Bronchial epithelial cell (primary cell): ENCODE measurements at regions not wholly inside any gene's neighbourhood (a gene's known extent, or its start where the extent isn't known, plus 50 kb on each side); places are given as distances from the start of the nearest gene placed in this dataset.

Experiments
- DNase-seq: peaks from one replicate; pipeline ENCODE4 v3.0.0-alpha.2; 2010; ENCODE audit warnings: low read depth
- FAIRE-seq: peaks from 2 replicates; lab custom pipeline; 2011; peaks lifted over from hg19 to GRCh38; lab: Jason Lieb, UNC
- H3K27me3 ChIP-seq: 2 replicates; pipeline ENCODE4 v1.5.1; 2011; ENCODE audit warnings: low read length; ENCODE audit not compliant: control insufficient read depth, insufficient read depth
- H3K36me3 ChIP-seq: 2 replicates; pipeline ENCODE4 v1.5.1; 2011; ENCODE audit warnings: low read length; ENCODE audit not compliant: control insufficient read depth, insufficient read depth
- H3K4me3 ChIP-seq: 2 replicates; pipeline ENCODE4 v1.5.1; 2011; ENCODE audit warnings: mild to moderate bottlenecking, low read depth, low read length, control low read depth
- TF ChIP-seq, protein P1 (sequence below): IDR thresholded peaks from 2 replicates; pipeline ENCODE4 v1.5.1; 2011; ENCODE audit warnings: mild to moderate bottlenecking, moderate library complexity, low read length, control low read depth, inconsistent platforms; ENCODE audit not compliant: insufficient read depth, severe bottlenecking

DNA sequence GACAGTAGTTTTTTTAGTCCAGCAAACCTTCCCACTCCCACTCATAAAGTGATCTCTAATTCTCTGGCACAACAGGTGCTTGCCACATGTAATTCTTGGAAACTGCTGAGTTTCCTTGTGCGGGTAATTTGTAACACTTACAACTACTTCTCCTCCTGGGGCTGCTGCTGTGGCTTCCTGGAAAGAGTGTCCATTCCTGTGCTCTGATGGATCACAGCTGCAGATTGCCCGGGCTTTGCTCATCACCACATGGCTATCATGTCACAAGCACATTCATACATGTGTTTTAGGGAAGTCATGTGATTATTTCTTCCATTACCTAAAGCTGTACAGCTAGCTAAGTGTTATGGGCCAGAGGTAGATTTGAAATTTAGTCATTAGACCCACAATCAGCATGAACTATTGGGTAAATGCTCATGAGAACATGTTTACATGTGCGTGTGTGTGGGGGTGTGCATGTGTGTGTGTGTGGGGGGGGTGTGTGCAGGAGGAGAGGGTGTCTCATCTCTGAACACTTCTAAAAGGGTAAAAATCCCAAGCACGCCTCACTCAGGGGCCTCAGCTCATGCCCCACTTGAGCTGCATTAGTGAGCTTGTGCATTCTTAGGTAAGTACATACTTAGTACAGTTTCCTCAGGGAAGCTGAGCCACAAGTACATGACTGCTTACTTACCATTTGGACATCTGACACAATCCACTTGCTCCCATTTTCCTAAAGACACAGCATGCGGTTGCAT lies 118.1 kb upstream of the CCDC112 start:
- H3K36me3 ChIP-seq: no peaks in the 10 kb centered on the region
- DNase-seq (peak; percentile 20), FAIRE-seq (no peak)
- H3K27me3 ChIP-seq: no peaks in the 10 kb centered on the region
- TF ChIP-seq, protein P1, sequence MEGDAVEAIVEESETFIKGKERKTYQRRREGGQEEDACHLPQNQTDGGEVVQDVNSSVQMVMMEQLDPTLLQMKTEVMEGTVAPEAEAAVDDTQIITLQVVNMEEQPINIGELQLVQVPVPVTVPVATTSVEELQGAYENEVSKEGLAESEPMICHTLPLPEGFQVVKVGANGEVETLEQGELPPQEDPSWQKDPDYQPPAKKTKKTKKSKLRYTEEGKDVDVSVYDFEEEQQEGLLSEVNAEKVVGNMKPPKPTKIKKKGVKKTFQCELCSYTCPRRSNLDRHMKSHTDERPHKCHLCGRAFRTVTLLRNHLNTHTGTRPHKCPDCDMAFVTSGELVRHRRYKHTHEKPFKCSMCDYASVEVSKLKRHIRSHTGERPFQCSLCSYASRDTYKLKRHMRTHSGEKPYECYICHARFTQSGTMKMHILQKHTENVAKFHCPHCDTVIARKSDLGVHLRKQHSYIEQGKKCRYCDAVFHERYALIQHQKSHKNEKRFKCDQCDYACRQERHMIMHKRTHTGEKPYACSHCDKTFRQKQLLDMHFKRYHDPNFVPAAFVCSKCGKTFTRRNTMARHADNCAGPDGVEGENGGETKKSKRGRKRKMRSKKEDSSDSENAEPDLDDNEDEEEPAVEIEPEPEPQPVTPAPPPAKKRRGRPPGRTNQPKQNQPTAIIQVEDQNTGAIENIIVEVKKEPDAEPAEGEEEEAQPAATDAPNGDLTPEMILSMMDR: no peak
- H3K4me3 ChIP-seq: no peak overlapping the region

DNA sequence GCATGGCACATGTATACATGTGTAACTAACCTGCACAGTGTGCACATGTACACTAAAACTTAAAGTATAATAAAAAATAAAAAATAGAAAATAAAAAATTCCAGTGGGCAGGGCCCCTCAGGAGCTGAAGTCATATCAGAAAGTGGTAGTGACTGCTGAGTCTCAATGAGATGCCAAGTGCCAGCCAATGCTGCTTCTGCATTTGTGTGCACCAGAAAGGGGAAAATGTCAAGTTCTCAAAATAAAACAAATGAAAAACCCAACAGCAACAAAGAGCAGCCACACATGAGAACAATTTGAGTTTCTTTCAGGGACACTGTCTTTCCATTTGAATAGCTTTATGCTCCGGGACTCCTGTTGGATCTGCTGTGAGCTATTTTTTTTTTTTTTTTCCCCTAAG lies 117.2 kb upstream of the CCDC112 start:
- FAIRE-seq: no peak
- Histone ChIP-seq H3K36me3 (no peaks in the 10 kb centered on the region), H3K27me3 (no peaks in the 10 kb centered on the region), H3K4me3 (no peak overlapping the region)
- TF ChIP-seq, protein P1: no peak
- DNase-seq: no peak

DNA sequence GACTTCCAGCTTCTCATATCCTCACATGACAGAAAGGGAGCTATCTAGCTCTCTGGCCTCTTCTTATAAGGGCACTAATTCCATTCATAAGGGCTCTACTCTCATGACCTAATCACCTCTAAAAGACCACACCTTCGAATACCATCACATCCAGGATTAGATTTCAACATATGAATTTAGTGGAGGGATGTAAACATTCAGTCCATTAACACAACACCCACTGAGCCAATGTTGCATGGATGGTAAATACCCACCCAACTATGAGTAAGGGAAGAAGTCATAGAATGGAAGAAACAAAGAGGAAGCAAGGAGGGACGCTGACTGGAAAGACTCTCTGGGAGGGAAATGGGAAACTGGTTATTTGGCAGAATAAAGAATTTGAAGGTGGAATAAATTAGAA lies 112.6 kb upstream of the CCDC112 start:
- no peak for FAIRE-seq
- no peak overlapping the region for H3K4me3 ChIP-seq
- TF ChIP-seq, protein P1: no peak
- no peak for DNase-seq
- no peaks in the 10 kb centered on the region for H3K36me3 ChIP-seq
- H3K27me3 ChIP-seq: no peaks in the 10 kb centered on the region

DNA sequence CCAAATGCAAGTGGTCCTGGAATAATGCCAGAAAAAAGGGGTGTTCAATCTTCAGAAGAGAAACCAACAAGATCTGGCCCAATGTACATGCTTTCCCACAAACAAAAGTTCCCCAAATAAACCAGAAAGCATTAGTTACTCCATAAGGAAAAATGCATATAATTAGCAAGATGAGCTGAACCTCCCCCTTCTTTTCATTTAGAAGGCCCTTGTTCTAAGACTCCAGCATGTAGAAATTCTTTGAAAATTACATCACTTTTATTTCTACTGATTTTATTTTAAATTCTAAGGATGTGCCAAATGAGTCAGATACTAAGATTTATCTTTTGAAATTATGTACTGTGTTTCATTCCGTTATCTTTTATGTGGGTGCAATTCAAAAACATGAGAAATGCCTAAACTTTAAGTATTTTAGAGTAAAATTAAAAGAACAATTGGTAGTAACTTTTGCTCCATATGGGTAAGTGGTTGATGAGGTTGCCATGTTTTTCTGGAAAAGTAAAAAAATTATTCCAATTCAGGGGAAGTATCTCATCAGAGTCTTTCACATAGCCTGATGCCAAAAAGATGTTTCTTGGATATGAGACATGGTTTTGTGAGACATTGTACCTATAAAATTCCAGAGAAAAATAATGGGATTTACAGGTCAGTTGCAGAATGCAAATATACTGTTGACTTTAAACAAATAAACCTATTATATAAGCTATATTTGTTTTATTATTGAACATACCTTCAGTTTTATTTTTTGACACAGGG lies 106.5 kb upstream of the CCDC112 start:
- TF ChIP-seq, protein P1: no peak
- H3K4me3 ChIP-seq: no peak overlapping the region
- FAIRE-seq: no peak
- peak; percentile 23 for DNase-seq
- no peaks in the 10 kb centered on the region for H3K36me3 ChIP-seq
- no peaks in the 10 kb centered on the region for H3K27me3 ChIP-seq

DNA sequence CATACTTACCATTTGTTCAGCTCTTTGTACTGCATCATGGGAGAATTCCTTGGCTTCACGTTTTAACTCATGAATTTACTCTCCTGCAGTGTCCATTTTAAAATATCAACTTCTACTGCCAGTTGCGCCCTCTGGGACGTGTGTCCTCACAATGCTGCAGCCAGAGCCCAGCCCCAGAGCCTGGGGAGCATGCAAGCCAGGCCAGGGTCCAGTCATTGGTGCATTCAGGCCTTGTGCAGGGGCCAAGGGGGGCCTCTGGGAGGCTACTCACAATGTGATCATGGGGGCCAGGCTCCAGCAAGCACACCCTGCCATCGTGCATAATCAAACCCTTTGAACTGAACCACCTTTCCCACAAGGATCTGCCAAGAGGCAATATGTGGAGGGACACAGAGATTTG lies 105.6 kb upstream of the CCDC112 start:
- Histone ChIP-seq H3K36me3 (no peaks in the 10 kb centered on the region), H3K4me3 (no peak overlapping the region), H3K27me3 (no peaks in the 10 kb centered on the region)
- FAIRE-seq: no peak
- DNase-seq: no peak
- TF ChIP-seq, protein P1: no peak
